ENCODE measurements at regions not wholly inside any gene's neighbourhood (a gene's known extent, or its start where the extent isn't known, plus 50 kb on each side); places are given as distances from the start of the nearest gene placed in this dataset.

GRCh38 chr2:41759880-41760279, 287.9 kb upstream of the PKDCC start:
- intact Hi-C loops (cut with micrococcal nuclease; ENCODE audit: unreplicated experiment) = no loop called here
- H3K36me3 ChIP-seq (ENCODE audit: control insufficient read depth, insufficient read depth, low read length) = no peaks in the 10 kb centered on the region
- H3K36me3 Mint-ChIP-seq (ENCODE audit: insufficient read depth, unreplicated experiment) = no peaks in the 10 kb centered on the region
- ChIA-PET POLR2A (no interaction called here), CTCF (no interaction called here)
- no peaks in the 10 kb centered on the region for H3K27me3 ChIP-seq (replicated peaks; ENCODE audit: control insufficient read depth, insufficient read depth, low read length)
- H3K4me1 ChIP-seq = no peaks in the 10 kb centered on the region
- no peak for DNase-seq
- peaks cover 13% of the 10 kb centered on the region for H3K27me3 Mint-ChIP-seq (ENCODE audit: insufficient read depth, unreplicated experiment)
- no peak for TF ChIP-seq CTCF (IDR thresholded peaks at IDR 0.05; ENCODE audit: insufficient read depth in 1 of 2, low read depth in 1 of 2, low read length in 1 of 2, severe bottlenecking in 1 of 2, unreplicated experiment in 1 of 2)
- no peak overlapping the region for H3K4me3 Mint-ChIP-seq (ENCODE audit: unreplicated experiment)
- no peak overlapping the region for H3K27ac Mint-ChIP-seq (ENCODE audit: unreplicated experiment)
- no peaks in the 10 kb centered on the region for H3K9me3 Mint-ChIP-seq (ENCODE audit: unreplicated experiment)
- no TSS peak for BruUV-seq (replicated peaks)
- no peaks in the 10 kb centered on the region for H3K9me3 ChIP-seq
- no peak overlapping the region for H3K4me3 ChIP-seq (ENCODE audit: low read depth, low read length)
- H3K4me1 Mint-ChIP-seq (ENCODE audit: low read depth, unreplicated experiment) = no peaks in the 10 kb centered on the region

GRCh38 chr2:41763141-41763540, 284.7 kb upstream of the PKDCC start:
- no peaks in the 10 kb centered on the region for H3K36me3 Mint-ChIP-seq (ENCODE audit: insufficient read depth, unreplicated experiment)
- intact Hi-C loops (cut with micrococcal nuclease; ENCODE audit: unreplicated experiment) = no loop called here
- ChIA-PET POLR2A (no interaction called here), CTCF (no interaction called here)
- TF ChIP-seq CTCF (IDR thresholded peaks at IDR 0.05; ENCODE audit: insufficient read depth in 1 of 2, low read depth in 1 of 2, low read length in 1 of 2, severe bottlenecking in 1 of 2, unreplicated experiment in 1 of 2) = no peak
- BruUV-seq (replicated peaks) = no TSS peak
- H3K9me3 Mint-ChIP-seq (ENCODE audit: unreplicated experiment) = no peaks in the 10 kb centered on the region
- Histone ChIP-seq H3K36me3 (ENCODE audit: control insufficient read depth, insufficient read depth, low read length) (no peaks in the 10 kb centered on the region), H3K4me1 (no peaks in the 10 kb centered on the region), H3K27me3 (replicated peaks; ENCODE audit: control insufficient read depth, insufficient read depth, low read length) (no peaks in the 10 kb centered on the region; the same call in 1 of the 2 replicates), H3K9me3 (no peaks in the 10 kb centered on the region), H3K4me3 (ENCODE audit: low read depth, low read length) (no peak overlapping the region)
- no peak overlapping the region for H3K4me3 Mint-ChIP-seq (ENCODE audit: unreplicated experiment)
- no peak for DNase-seq
- H3K27me3 Mint-ChIP-seq (ENCODE audit: insufficient read depth, unreplicated experiment) = peaks cover 8% of the 10 kb centered on the region
- H3K4me1 Mint-ChIP-seq (ENCODE audit: low read depth, unreplicated experiment) = no peaks in the 10 kb centered on the region
- H3K27ac Mint-ChIP-seq (ENCODE audit: unreplicated experiment) = no peak overlapping the region

GRCh38 chr2:41764131-41764530, 283.7 kb upstream of the PKDCC start:
- POLR2A ChIA-PET = no interaction called here
- H3K27me3 Mint-ChIP-seq (ENCODE audit: insufficient read depth, unreplicated experiment) = peaks cover 6% of the 10 kb centered on the region
- Histone ChIP-seq H3K27me3 (replicated peaks; ENCODE audit: control insufficient read depth, insufficient read depth, low read length) (no peaks in the 10 kb centered on the region; the same call in 1 of the 2 replicates), H3K4me1 (no peaks in the 10 kb centered on the region), H3K9me3 (no peaks in the 10 kb centered on the region), H3K4me3 (ENCODE audit: low read depth, low read length) (no peak overlapping the region), H3K36me3 (ENCODE audit: control insufficient read depth, insufficient read depth, low read length) (no peaks in the 10 kb centered on the region)
- H3K9me3 Mint-ChIP-seq (ENCODE audit: unreplicated experiment) = no peaks in the 10 kb centered on the region
- no peak overlapping the region for H3K4me3 Mint-ChIP-seq (ENCODE audit: unreplicated experiment)
- H3K4me1 Mint-ChIP-seq (ENCODE audit: low read depth, unreplicated experiment) = no peaks in the 10 kb centered on the region
- CTCF ChIA-PET = no interaction called here
- intact Hi-C loops (cut with micrococcal nuclease; ENCODE audit: unreplicated experiment) = loop anchor here (1.0 kb wide), 1 partner anchor 18 kb away; no protein-coding TSS in a partner anchor
- no peaks in the 10 kb centered on the region for H3K36me3 Mint-ChIP-seq (ENCODE audit: insufficient read depth, unreplicated experiment)
- BruUV-seq (replicated peaks) = no TSS peak
- no peak overlapping the region for H3K27ac Mint-ChIP-seq (ENCODE audit: unreplicated experiment)
- TF ChIP-seq CTCF (IDR thresholded peaks at IDR 0.05; ENCODE audit: insufficient read depth in 1 of 2, low read depth in 1 of 2, low read length in 1 of 2, severe bottlenecking in 1 of 2, unreplicated experiment in 1 of 2) = no peak
- DNase-seq = no peak
